GM10248 (cell line): ENCODE measurements at regions not wholly inside any gene's neighbourhood (a gene's known extent, or its start where the extent isn't known, plus 50 kb on each side); places are given as distances from the start of the nearest gene placed in this dataset.

Source experiments
- CTCF ChIA-PET: fragments of 300-600 bp; sonication (Branson Sonifier 250); formaldehyde crosslinking; extraction: SDS; loops from one replicate; lab custom pipeline; 2021; ENCODE audit warnings: antibody characterized with exemption; lab: Yijun Ruan, JAX
- POLR2A ChIA-PET: fragments of 350-650 bp; sonication (Branson Sonifier 250); formaldehyde crosslinking; extraction: SDS; loops from one replicate; lab custom pipeline; 2020; ENCODE audit warnings: antibody characterized with exemption; lab: Yijun Ruan, JAX
- DNase-seq: peaks from one replicate; pipeline ENCODE4 v3.0.0; 2012; ENCODE audit errors: extremely low spot score
- TF ChIP-seq, protein P1 (sequence below): IDR thresholded peaks from 2 replicates; pipeline ENCODE4 v1.5.1; 2012; ENCODE audit warnings: mild to moderate bottlenecking, low read depth; ENCODE audit errors: extremely low read depth, missing control alignments, control extremely low read depth

DNA sequence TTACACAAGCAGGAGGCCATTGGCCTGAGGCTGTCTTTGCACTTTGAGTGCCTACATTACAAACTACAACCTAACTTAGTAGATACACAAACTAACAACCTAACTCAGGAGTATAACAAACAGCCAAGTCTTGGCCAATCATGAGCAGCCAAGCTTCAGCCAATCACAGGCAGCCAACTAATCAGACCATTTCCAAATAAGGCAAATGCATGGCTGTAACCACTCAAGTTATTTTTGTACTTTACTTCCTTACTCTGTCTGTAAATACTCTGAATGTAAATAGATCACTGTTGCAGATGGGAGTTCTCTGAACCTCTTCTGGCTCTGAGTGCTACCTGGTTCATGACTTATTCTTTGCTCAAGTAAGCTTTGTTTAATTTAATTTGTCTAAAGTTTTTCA is 748.1 kb upstream of the SGCG start:
- no peak for DNase-seq
- CTCF ChIA-PET = no interaction called here
- POLR2A ChIA-PET = no interaction called here
- TF ChIP-seq, protein P1, sequence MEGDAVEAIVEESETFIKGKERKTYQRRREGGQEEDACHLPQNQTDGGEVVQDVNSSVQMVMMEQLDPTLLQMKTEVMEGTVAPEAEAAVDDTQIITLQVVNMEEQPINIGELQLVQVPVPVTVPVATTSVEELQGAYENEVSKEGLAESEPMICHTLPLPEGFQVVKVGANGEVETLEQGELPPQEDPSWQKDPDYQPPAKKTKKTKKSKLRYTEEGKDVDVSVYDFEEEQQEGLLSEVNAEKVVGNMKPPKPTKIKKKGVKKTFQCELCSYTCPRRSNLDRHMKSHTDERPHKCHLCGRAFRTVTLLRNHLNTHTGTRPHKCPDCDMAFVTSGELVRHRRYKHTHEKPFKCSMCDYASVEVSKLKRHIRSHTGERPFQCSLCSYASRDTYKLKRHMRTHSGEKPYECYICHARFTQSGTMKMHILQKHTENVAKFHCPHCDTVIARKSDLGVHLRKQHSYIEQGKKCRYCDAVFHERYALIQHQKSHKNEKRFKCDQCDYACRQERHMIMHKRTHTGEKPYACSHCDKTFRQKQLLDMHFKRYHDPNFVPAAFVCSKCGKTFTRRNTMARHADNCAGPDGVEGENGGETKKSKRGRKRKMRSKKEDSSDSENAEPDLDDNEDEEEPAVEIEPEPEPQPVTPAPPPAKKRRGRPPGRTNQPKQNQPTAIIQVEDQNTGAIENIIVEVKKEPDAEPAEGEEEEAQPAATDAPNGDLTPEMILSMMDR = no peak

DNA sequence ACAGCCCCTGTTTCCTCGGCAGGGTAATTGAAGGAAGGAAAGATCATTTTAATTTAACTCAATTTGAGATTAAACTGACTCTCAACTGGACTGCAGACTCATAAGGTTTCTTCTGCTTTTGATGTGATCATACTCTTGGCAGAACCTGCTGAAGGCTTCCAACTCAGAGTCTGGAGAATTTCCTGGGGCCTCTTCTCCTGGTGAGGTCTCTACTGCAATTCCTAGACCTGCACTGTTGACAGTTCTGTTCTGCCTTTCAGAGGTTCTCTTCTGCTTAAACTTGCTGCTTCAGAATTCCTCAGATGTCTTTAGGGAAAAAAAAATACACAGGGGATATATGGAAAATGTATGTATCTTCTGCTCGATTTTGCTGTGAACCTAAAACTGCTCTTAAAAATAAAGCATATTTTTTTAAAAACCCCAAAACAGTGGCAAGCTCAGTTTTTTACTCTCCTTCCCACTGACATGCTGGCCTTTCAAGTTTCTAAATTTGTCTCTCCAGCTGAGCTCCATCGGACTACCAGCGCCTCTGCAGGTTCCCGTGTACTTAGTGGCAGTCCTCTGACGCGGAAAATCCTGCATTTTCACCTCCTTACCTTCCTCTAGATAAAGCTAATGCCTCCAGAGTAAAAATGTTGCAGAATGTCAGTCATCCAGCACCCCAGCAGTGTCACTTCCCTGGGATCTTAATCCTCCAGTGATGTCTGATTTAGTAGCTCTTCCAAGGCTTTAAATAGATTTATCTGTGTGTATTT is 733.5 kb upstream of the SGCG start:
- TF ChIP-seq, protein P1 = no peak
- no peak for DNase-seq
- CTCF ChIA-PET = no interaction called here
- POLR2A ChIA-PET = no interaction called here

DNA sequence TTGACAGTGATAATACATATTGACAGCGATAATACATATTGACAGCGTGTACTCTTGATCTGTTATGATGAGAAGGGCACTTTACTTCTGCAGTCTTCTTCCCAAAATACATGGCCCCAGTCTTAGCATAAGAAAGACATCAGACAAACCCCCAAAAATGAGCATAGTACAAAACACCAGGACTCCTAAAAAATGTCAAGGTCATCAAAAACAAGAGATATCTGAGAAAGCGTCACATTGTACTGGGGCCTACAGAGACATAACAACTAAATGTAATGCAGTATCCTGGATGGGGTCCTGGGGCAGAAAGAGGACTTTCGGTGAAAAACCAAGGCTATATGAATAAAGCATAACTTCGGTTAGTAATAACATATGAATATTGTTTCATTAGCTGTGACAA is 731.5 kb upstream of the SGCG start:
- TF ChIP-seq, protein P1 = no peak
- POLR2A ChIA-PET = no interaction called here
- CTCF ChIA-PET = no interaction called here
- DNase-seq = no peak

DNA sequence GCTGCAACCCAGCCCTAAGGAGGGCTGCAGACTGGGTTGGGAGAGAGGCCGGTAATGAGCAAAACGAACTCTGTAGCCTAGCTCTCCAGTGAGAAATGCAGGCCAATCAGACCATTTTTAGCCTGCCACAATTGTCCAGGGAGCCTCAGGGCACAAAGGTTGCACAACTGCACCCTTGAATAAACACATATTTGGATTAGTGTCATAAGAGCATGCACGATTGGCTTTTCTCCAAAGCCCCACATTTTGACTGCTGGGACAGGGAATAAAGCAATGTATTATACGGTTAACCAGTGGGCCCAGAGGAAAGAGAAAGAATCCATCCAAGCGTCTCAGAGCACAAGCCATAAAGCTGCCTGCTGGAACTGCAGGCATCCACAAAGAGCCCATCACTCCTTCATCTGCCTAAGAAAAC is 729.4 kb upstream of the SGCG start:
- ChIA-PET POLR2A (no interaction called here), CTCF (no interaction called here)
- TF ChIP-seq, protein P1 = no peak
- no peak for DNase-seq

DNA sequence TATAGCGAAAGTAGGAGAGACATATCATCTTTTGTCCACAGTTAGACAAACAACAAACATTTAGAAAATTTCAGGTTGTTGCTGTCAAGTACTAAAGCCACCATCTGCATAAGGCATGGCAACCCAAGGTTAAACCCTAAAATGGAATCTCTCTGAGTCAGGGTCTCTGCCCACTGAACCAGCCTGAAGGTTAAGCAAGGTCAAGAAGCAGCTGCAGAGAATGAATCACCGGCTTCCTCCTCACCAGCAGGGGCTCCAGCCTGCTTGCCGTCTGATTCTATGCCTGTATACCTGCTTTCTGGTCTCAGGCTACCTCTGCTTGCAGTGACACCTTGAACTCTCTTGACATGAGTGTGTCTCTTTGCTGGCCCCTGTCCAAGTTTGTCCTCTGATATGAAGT is 726.2 kb upstream of the SGCG start:
- POLR2A ChIA-PET = no interaction called here
- CTCF ChIA-PET = no interaction called here
- DNase-seq = no peak
- TF ChIP-seq, protein P1 = no peak

DNA sequence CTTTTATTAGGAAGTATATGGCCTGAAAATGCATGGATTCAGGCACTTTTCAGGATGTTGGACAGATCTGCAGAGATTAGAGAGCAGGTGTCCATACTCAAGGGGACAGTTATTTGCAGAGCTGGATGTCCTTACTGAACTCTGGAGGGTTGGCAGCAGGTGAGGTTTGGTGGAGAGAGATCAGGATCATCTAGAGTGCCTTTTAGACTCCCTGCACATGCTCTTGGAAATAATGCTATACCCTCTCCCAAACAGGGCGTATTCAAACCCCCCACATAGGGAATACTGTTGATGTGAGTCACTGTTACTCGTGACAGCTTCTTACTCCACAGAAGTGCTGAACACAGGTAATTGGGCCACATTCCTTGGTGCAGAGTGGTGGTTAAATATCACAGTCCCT is 725.7 kb upstream of the SGCG start:
- ChIA-PET CTCF (no interaction called here), POLR2A (no interaction called here)
- TF ChIP-seq, protein P1 = no peak
- no peak for DNase-seq
